GM10266 (cell line): ENCODE measurements at regions not wholly inside any gene's neighbourhood (a gene's known extent, or its start where the extent isn't known, plus 50 kb on each side); places are given as distances from the start of the nearest gene placed in this dataset.

ENCODE experiments used
- DNase-seq: peaks from one replicate; pipeline ENCODE4 v3.0.0; 2012; ENCODE audit errors: extremely low spot score
- TF ChIP-seq, protein P1 (sequence below): IDR thresholded peaks from 2 replicates; pipeline ENCODE4 v1.5.1; 2012; ENCODE audit warnings: mild to moderate bottlenecking, low read depth; ENCODE audit not compliant: control insufficient read depth, insufficient read depth; ENCODE audit errors: missing control alignments

DNA sequence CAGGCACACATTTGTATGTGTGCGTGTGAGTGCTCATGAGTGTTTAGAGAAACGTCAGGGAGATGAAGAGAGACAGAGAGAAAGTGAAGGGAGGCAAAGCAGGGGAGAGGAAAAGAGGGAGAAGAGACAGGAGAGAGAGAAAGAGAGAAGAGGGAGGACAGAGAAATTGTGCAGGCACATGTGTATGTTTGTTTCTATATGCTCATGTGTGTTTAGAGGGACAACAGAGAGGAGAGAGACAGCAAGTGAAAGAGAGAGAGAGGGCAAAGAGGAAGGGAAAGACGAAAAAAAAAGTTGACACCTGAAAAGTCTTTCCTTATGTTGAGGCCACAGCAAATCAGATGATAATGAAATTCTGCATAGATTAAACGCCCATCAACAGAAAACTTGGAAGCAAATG is 541.1 kb downstream of the TNS1 start:
- TF ChIP-seq, protein P1, sequence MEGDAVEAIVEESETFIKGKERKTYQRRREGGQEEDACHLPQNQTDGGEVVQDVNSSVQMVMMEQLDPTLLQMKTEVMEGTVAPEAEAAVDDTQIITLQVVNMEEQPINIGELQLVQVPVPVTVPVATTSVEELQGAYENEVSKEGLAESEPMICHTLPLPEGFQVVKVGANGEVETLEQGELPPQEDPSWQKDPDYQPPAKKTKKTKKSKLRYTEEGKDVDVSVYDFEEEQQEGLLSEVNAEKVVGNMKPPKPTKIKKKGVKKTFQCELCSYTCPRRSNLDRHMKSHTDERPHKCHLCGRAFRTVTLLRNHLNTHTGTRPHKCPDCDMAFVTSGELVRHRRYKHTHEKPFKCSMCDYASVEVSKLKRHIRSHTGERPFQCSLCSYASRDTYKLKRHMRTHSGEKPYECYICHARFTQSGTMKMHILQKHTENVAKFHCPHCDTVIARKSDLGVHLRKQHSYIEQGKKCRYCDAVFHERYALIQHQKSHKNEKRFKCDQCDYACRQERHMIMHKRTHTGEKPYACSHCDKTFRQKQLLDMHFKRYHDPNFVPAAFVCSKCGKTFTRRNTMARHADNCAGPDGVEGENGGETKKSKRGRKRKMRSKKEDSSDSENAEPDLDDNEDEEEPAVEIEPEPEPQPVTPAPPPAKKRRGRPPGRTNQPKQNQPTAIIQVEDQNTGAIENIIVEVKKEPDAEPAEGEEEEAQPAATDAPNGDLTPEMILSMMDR = no peak
- no peak for DNase-seq

DNA sequence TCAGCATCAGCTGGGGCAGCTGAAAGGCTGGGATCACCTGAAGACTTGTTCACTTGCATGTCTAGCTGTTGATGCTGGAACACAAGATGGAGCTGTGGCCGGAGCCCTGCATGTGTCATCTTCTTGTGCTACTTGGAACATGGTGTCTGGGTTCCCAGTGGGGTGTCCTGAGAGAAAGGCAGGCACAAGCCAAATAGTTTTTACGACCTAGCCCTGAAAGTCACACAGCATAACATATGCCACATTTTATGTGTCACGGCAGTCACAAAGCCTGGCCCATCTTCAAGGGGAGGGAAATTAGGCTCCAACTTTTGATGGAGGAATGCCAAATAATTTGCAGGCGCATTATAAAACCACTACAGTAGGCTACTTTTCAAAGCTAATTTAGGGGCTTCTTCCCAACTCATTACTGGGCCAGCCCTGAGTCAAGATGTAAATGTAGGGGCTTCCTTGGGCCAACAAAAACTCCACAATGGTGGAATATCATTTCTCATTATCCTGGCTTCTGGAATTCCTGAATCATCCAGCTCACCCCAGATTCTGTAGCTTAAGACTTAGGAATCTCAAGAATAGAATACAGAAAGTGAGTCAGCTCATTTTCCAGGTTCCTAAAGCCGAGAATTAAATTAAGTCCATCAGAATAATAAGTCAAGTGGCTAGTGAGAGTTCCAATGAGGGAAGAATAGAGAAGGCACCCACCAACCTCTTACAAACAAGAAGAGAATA is 543.0 kb downstream of the TNS1 start:
- DNase-seq = no peak
- TF ChIP-seq, protein P1 = no peak

DNA sequence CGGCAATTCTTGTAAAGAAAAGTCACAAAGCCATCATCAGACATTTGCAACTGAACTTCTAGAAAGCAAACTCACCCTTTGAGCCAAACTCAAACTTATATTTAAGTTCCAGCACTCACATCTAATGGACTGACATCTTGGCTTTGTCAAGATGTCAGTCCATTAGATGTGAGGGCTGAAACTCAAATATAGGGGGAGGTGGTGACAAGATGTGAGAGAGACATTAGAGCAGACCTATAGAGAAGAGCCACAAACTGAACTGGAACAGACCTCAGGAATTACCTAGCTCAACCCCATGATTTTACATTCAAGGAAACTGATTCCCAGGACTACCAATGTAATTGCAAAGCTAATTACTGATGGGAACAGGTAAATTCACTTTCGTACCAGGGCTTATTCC is 543.8 kb downstream of the TNS1 start:
- DNase-seq = no peak
- TF ChIP-seq, protein P1 = no peak

DNA sequence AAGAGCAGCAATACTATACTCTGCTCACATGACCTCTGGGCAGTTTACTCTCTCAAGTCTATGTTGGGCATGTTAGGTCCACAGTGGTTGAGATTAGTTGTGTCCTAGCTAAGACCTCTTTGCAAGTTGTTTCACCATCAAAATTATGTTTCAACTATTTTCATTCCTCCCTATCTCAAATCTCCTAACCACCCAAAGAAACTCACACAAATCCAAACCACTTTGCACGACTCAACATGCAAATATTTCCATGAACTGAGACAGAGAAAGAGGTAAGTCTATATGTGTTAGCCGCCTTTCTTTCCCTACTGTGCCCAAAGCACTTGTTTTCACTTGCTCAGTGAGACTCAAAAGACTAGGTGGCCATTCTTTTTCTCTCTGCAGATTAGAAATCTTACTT is 546.8 kb downstream of the TNS1 start:
- TF ChIP-seq, protein P1 = no peak
- DNase-seq = no peak

DNA sequence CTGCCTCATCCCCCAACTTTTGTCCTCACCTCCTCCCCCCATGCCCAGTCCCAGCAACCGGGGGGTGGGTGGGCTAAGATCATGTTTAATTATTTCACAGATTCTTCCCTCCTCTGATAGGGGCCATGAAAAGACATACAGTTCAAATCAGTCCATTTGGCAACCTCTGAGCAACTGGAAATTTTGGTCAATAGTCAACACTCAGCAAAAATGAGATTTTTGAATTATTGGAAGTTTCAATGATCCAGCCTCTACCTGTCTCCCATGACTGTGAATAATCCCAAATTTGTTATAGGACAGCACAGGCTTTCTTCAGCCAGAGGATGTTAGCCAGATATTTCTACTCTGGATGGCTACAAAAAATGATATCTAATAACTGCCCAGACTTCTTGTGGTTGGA is 549.9 kb downstream of the TNS1 start:
- TF ChIP-seq, protein P1 = no peak
- no peak for DNase-seq

DNA sequence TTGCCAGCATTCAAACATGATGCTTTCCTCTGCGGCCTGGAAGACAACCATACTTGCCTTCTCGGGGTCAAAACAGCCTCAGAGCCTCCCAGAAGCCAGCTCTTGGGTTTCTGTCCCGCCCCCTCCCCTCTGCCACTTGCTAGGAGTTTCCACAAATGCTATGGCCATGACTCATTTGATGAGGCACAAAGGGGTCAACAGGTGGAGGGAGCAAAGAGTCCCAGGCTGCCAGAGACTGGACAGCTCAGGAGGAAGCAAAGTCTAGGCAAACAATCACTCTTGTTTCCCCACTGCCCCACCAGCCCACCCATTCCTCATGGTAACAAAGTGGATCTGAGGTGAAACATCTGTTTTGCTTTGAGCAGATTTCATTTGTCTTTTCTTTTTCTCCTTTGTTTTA is 551.1 kb downstream of the TNS1 start:
- no peak for DNase-seq
- TF ChIP-seq, protein P1 = no peak

DNA sequence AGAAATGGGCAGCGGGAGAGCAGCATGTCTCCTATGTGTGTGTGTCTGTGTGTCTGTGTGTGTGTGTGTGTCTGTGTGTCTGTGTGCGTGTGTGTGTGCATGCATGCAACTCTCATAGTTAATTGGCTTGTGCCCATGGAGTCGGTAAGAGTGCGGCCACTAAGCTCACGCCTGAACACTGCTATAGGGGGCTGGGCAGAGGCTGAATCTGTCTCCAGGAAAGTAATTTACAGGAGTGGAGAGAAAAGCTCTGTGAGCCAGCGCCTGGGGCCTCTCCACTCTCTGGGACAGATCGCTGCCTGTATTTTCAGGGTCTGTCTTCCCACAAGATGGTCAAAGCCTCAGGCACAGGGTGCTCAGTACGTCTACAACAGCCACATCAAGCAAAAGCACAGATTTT is 553.4 kb downstream of the TNS1 start:
- TF ChIP-seq, protein P1 = no peak
- no peak for DNase-seq
